Liver (tissue), 7 donors: ENCODE measurements at regions not wholly inside any gene's neighbourhood (a gene's known extent, or its start where the extent isn't known, plus 50 kb on each side); places are given as distances from the start of the nearest gene placed in this dataset.

ENCODE experiments used
- DNase-seq: peaks from one replicate; pipeline ENCODE4 v3.0.0-alpha.2; 2017; ENCODE audit warnings: low spot score
- H3K27ac ChIP-seq, 2 donors: one replicate each; pipeline ENCODE4 v1.7.0; 2013; ENCODE audit warnings: inconsistent platforms in 2 of 2, low read length in 2 of 2, control low read depth in 1 of 2, low read depth in 1 of 2, mild to moderate bottlenecking in 1 of 2
- H3K27me3 ChIP-seq, 4 donors: one replicate each; pipeline versions ENCODE4 v1.6.1 to v1.7.0; 2013; ENCODE audit warnings: low read length in 3 of 4, inconsistent platforms in 1 of 4, mild to moderate bottlenecking in 1 of 4, moderate library complexity in 1 of 4; ENCODE audit not compliant: control insufficient read depth in 4 of 4, insufficient read depth in 4 of 4
- H3K36me3 ChIP-seq, 4 donors: one replicate each; pipeline versions ENCODE4 v1.6.1 to v1.7.0; 2013; ENCODE audit warnings: low read length in 3 of 4, mild to moderate bottlenecking in 3 of 4, low read depth in 1 of 4, moderate library complexity in 1 of 4; ENCODE audit not compliant: control insufficient read depth in 4 of 4, insufficient read depth in 3 of 4
- H3K4me1 ChIP-seq, 4 donors: one replicate each; pipeline versions ENCODE4 v1.6.1 to v1.7.0; 2013; ENCODE audit warnings: low read length in 3 of 4, mild to moderate bottlenecking in 3 of 4, moderate library complexity in 1 of 4; ENCODE audit not compliant: control insufficient read depth in 4 of 4, insufficient read depth in 4 of 4
- H3K4me3 ChIP-seq, 3 donors: one replicate each; pipeline versions ENCODE4 v1.6.1 to v1.7.0; 2013; ENCODE audit warnings: low read length in 3 of 3, control low read depth in 1 of 3, low read depth in 1 of 3, mild to moderate bottlenecking in 1 of 3
- H3K9ac ChIP-seq, 2 donors: one replicate each; pipeline ENCODE4 v1.7.0; 2013; ENCODE audit warnings: low read length in 2 of 2, mild to moderate bottlenecking in 2 of 2, moderate library complexity in 2 of 2, control low read depth in 1 of 2, low read depth in 1 of 2
- H3K9me3 ChIP-seq, 4 donors: one replicate each; pipeline versions ENCODE4 v1.6.1 to v1.7.0; 2013; ENCODE audit warnings: low read length in 3 of 4; ENCODE audit not compliant: control insufficient read depth in 4 of 4
- ATF3 ChIP-seq: IDR thresholded peaks from 2 replicates; pipeline ENCODE4 v1.6.1; 2016; ENCODE audit warnings: antibody characterized with exemption
- EGR1 ChIP-seq, 2 donors: IDR thresholded peaks; 2 replicates each; pipeline ENCODE4 v1.6.1; 2016 to 2018; ENCODE audit warnings: antibody characterized with exemption in 2 of 2, low read depth in 2 of 2
- FOXA1 ChIP-seq: IDR thresholded peaks from 2 replicates; pipeline ENCODE4 v1.6.1; 2016; ENCODE audit warnings: antibody characterized with exemption
- FOXA2 ChIP-seq: IDR thresholded peaks from 2 replicates; pipeline ENCODE4 v1.6.1; 2016; ENCODE audit warnings: antibody characterized with exemption
- HNF4A ChIP-seq, 2 donors: conservative IDR thresholded peaks; 2 replicates each; pipeline ENCODE4 v1.6.1; 2016; ENCODE audit warnings: antibody characterized with exemption in 2 of 2, mild to moderate bottlenecking in 2 of 2
- JUND ChIP-seq, 2 donors: IDR thresholded peaks; 2 replicates each; pipeline ENCODE4 v1.6.1; 2016; ENCODE audit warnings: antibody characterized with exemption in 2 of 2
- MAX ChIP-seq: IDR thresholded peaks from 2 replicates; pipeline ENCODE4 v1.6.1; 2016; ENCODE audit warnings: antibody characterized with exemption
- NR2F2 ChIP-seq: IDR thresholded peaks from 2 replicates; pipeline ENCODE4 v1.6.1; 2016; ENCODE audit warnings: antibody characterized with exemption
- RAD21 ChIP-seq, 2 donors: IDR thresholded peaks; 2 replicates each; pipeline ENCODE4 v1.6.1; 2016; ENCODE audit warnings: antibody characterized with exemption in 2 of 2, mild to moderate bottlenecking in 2 of 2
- REST ChIP-seq: IDR thresholded peaks from 2 replicates; pipeline ENCODE4 v1.6.1; 2016; ENCODE audit warnings: antibody characterized with exemption, mild to moderate bottlenecking
- RXRA ChIP-seq, 2 donors: IDR thresholded peaks; 2 replicates each; pipeline ENCODE4 v1.6.1; 2017 to 2018; ENCODE audit warnings: antibody characterized with exemption in 2 of 2, mild to moderate bottlenecking in 1 of 2
- SP1 ChIP-seq: IDR thresholded peaks from 2 replicates; pipeline ENCODE4 v1.6.1; 2018; ENCODE audit warnings: antibody characterized with exemption, mild to moderate bottlenecking
- TAF1 ChIP-seq: conservative IDR thresholded peaks from 2 replicates; pipeline ENCODE4 v1.6.1; 2016; ENCODE audit warnings: antibody characterized with exemption, mild to moderate bottlenecking
- YY1 ChIP-seq: IDR thresholded peaks from 2 replicates; pipeline ENCODE4 v1.6.1; 2016; ENCODE audit warnings: antibody characterized with exemption, mild to moderate bottlenecking
- ZBTB33 ChIP-seq: IDR thresholded peaks from 2 replicates; pipeline ENCODE4 v1.6.1; 2016; ENCODE audit warnings: antibody characterized with exemption
- WGBS: extraction: QIAGEN DNeasy Blood & Tissue Kit; methylation state at CpG from one replicate; pipeline ENCODE4 v1.1.7; 2013; 5-methylcytosine and 5-hydroxymethylcytosine counted together
- donor health status: healthy.
- donor health status: healthy.
- donor health status: healthy.
- donor health status: healthy.

GRCh38 chr6:167533851-167534250 is 209.0 kb downstream of the TTLL2 start:
- TF ChIP-seq YY1 (peak; percentile 60), FOXA2 (peak; percentile 63), RAD21 (IDR thresholded peaks at IDR 0.05) (peak; percentile 42 to 43), RXRA (IDR thresholded peaks at IDR 0.05) (peak in 1 of 2 donors; percentile 81), ATF3 (no peak), ZBTB33 (peak; percentile 28), NR2F2 (no peak), EGR1 (IDR thresholded peaks at IDR 0.05; ENCODE audit: low read depth in 2 of 2) (no peak), SP1 (no peak), HNF4A (conservative IDR thresholded peaks at IDR 0.05) (peak; percentile 41 to 70), FOXA1 (peak; percentile 49), JUND (IDR thresholded peaks at IDR 0.05) (peak in 1 of 2 donors; percentile 55), REST (no peak), TAF1 (no peak), MAX (peak; percentile 31)
- Histone ChIP-seq H3K9me3 (no peaks in the 10 kb centered on the region), H3K9ac (no peak overlapping the region), H3K27ac (no peak overlapping the region), H3K36me3 (no peaks in the 10 kb centered on the region), H3K27me3 (no peaks in the 10 kb centered on the region), H3K4me1 (peaks cover 0 to 8% (median 2%) of the 10 kb centered on the region in 4 donors), H3K4me3 (no peak overlapping the region)
- DNase-seq, result no peak
- 11% methylated on average over 5 of the region's 5 CpGs for WGBS

GRCh38 chr6:167537816-167538215 is 212.9 kb downstream of the TTLL2 start:
- Histone ChIP-seq H3K9ac (no peak overlapping the region), H3K36me3 (no peaks in the 10 kb centered on the region), H3K4me1 (peaks cover 0 to 8% (median 2%) of the 10 kb centered on the region in 4 donors), H3K9me3 (no peaks in the 10 kb centered on the region), H3K4me3 (no peak overlapping the region), H3K27ac (no peak overlapping the region), H3K27me3 (no peaks in the 10 kb centered on the region)
- no peak for DNase-seq
- TF ChIP-seq RAD21 (IDR thresholded peaks at IDR 0.05), result no peak
- TF ChIP-seq RXRA (IDR thresholded peaks at IDR 0.05), result no peak
- 89% methylated on average over 2 of the region's 2 CpGs for WGBS
